NAMALWA (cell line): ENCODE measurements at regions not wholly inside any gene's neighbourhood (a gene's known extent, or its start where the extent isn't known, plus 50 kb on each side); places are given as distances from the start of the nearest gene placed in this dataset.

Experiments
- DNase-seq: peaks from one replicate; pipeline ENCODE4 v3.0.0-alpha.2; 2015; ENCODE audit warnings: low spot score

DNA sequence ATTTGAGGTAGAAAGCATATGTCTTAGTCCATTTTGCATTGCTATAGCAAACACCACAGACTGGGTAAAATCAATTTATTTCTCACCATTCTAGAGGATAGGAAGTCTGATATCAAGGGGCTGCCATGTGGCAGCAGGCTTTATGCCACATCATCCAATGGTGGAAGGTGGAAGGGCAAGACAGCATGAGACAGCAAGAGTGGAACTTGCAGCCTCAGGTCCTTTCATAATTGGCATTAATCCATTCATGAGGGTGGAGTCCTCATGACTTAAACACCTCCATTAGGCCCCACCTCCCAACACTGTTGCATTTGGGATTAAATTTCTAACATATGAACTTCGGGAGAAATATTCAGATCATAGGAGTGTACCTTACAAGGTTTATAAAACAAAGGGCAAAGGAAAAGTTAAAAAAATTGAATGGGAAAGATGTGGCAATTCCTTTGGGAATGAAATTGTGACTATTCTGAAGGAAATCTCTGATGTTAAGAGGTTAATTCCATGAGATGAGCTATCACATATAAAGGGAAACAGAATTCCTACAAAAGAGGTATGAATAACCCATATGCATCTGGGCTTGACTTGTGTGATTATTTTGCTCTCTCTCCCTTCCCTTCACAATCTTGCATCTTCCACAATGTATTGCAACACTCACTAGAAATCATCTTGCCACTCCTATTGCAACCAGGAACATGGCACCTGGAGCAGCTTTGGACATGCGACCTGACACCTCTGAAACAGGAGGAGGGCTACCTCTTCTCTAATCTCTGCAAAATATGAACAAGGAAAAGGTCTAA is 507.8 kb downstream of the EPHA4 start:
- peak; percentile 32 for DNase-seq

DNA sequence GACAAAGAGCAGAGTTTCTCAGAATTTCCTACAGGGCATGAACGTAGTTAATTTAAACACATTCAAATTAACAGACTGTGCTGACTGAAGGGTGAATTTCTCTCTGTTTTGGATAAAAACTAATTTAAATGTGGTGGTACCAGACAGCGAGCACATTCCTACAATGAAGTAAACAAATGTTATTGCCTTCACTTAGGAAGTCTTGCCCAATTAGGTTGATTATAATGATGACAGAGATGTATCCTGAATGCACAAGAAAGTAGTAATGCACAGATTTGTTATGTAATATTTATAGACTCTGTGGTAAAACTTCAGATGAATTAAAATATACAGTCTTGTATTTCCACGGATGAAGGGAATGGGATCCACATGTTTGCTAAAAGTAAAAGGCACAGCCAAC is 507.2 kb downstream of the EPHA4 start:
- peak; percentile 26 for DNase-seq

DNA sequence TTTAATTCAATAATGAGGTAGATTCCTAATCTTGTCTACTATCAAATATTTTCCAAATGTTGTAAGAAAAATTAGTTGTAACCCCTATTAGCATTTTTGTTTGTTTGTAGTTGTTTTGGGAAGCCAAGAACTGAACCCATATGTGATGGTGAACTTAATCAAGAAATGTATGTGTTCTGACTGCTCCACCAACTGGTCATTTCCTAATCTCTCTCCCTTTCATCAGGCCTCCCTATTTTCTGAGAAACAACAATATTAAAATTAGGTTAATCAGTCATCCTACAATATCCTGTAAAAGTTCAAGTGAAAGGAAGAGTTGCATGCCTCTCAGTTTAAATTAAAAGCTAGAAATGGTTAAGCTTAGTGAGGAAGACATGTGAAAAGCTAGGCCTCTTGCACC is 504.0 kb downstream of the EPHA4 start:
- DNase-seq: no peak

DNA sequence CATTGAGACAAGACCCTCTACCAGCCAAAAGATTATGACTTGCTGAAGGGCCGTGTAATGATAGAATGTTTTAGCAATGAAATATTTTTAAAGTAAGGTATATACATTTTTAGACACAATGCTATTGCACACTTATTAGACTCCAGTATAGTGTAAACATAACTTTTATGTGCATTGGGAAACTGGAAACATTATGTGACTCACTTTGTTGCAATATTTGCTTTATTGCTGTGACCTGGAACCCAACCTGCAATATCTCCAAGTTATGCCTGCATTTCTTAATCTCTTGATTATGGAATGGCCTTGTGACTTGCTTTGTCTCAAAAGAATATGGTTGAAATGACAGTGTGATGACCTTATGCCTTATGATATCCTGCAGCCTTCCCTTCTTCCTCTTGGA is 502.0 kb downstream of the EPHA4 start:
- DNase-seq: no peak

DNA sequence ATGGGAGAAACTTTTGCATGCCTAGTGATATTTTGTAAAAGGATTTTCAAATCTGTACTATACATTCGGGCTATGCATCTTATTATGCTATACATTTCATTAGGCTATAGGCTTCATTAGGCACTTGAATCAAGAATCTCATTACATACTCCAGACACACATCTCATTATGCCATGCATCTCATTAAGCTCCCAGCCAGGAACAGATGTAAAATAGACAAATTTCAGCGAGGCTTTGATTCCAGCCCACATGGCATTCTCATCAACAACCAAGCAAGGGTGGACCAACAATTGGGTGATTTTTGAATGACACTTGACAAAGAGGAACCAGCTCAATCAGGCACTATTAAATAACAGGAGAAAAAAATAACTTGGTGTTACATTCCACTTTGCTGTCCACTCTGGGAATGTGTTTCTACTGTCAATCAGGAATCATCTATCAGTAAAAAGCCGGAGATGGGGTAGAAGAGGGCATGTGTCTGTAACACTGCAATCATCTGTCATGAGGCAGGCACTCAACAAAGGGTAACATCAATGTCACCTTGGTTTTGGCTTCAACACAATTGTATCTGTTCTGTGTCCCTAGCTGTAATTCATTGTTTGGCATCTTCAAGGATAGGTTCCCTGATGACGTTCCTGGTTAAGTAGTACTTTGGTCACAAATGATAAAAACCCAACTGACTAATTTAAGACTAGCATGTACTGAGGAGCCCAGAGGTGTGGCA is 498.6 kb downstream of the EPHA4 start:
- DNase-seq: no peak

DNA sequence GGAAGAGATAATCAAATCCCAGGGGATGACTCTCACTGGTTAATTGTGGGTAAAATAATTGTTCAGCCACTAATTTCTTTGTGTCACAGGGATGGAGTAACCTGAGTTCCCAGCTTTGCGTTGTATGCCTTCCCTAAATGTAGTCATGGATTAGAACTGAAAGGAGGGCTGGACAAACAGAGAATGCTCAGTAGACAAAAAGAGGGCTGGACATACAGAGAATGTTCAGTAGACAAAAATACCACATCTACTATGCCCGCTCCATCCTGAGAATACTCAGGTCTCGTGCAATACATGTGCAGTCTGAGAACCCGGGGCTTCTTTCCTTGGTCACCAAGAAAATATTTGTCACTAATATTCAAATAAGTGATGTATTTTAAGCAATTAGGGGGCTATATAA is 497.9 kb downstream of the EPHA4 start:
- no peak for DNase-seq

DNA sequence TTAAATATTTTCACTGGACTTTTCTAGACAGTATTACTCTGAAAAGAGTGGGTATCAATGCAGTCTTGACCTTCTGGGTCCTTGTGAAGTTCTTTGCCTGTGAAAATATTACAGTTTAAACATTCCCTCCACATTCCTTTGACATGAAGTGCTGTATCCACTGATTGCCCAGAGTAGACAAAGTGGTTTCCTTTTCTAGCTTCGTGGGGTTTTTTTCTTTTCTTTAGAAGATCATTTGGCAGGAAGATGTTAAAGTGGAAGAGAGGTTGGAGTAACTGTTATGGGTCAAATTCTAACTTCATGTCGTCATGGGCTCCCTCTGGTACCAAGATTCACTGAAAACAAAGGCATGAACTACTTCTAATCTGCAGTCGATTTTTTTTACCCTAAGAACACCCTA is 496.9 kb downstream of the EPHA4 start:
- no peak for DNase-seq

DNA sequence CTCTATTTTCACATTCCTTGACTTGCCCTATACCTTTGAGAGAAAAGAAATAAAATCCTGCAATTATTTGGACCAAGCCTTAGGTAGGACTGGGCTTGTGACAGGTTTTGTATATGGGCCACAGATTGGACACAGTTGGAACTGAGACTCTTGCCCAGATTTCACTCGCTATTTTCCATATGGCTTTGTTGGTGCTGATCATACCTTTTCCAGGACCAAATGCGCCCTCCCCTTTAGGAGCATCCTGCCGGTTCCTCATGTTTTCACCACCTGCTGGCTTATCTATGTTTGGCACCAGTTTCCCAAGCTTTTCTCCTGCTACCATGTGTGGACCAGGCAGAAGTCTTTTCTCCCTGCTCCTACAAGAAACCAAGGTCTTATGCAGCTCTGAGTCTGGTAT is 494.9 kb downstream of the EPHA4 start:
- no peak for DNase-seq

DNA sequence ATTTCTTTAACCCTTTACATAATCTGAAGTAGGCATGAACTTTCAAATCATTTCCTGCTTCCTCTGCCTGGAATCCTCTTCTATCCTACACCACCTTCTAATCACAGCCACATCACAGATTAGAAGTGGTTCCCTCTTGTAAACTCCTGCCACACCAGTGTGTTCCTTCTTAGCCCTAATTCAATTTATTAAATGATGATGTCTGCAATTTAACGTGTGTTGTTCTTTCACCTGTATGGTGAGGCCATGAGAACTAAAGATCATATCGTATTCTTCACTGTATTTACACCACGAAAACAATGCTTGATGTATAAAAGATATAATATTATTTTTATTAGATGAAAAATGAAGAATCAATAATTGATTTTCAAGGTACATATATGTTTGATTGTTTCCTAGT is 494.3 kb downstream of the EPHA4 start:
- DNase-seq: no peak

DNA sequence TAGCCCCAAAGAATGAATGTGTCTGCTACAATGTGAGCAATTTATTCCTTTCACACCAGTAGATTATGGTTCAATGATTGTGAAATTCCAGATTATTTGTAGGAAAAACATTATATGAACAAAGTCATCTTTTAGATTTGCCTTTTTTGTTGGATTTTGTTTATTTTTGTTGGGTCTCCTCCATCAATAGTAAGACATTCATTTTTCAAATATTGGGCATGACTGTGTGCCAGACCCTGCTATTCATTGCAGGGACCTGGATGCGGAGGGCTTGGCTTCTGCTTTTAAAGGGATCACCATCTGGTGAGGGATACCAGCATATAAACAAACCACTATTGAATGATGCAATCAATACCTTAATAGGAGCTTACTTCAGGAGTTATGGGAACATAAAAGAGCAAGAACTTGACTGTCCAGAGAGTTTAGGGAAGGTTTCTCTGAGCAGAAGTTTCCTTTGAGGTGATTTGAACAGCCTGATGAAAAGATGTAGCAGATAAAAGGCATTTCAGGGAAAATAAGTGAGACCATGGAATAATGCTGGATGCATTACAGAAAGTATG is 486.7 kb downstream of the EPHA4 start:
- no peak for DNase-seq

DNA sequence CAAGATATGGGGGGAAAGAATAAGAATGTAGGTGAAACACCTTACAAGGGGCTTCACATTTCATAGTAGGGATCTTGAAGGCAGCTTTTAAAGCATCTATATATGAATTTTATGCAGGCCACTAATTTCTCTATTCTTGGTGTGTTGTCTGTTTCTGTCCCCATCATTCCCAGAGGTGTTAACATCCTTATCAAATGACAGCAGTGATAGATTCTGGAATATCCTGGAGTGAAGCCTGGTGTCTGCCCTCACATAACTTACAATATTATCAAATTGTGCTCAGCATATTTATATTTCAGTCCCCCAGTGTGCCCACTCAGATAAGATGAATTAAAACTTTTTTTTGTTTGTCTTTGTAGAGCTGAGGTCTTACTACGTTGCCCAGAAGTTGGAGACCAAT is 486.2 kb downstream of the EPHA4 start:
- no peak for DNase-seq

DNA sequence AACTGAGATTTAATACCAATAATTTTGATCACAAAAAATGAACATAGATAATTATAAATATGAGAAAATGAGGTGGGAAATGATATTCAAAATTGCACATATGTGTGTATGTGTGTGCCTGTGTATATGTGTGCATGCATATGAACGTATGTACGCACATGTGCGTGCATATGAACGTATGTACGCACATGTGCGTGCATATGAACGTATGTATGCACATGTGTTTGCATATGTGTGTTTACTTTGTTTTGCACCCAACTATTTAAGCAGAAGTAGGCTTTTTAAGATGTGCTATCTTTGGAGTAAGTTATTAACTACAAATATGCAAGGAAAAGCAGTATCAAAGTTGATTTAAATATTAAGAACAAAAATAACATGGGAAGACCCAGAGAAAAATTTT is 484.3 kb downstream of the EPHA4 start:
- no peak for DNase-seq

DNA sequence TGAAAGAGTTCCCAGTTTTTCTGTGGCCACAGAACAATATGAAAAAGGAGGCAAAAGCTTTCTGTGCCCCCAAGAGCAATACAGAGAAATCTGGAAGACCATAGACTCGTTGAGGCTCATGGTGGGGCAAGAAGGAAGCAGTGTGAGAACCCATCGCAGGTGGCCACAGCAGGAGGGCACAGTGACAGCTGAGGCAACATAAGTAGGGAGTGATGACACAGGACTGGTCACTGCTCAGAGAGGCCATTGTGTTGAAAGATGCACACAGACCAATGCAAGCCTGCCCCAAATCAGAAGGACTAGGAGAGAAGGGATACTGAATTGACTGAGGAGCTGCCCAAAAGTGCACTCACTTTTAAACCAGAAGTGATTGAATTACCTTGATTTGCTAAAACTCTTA is 483.6 kb downstream of the EPHA4 start:
- DNase-seq: no peak

DNA sequence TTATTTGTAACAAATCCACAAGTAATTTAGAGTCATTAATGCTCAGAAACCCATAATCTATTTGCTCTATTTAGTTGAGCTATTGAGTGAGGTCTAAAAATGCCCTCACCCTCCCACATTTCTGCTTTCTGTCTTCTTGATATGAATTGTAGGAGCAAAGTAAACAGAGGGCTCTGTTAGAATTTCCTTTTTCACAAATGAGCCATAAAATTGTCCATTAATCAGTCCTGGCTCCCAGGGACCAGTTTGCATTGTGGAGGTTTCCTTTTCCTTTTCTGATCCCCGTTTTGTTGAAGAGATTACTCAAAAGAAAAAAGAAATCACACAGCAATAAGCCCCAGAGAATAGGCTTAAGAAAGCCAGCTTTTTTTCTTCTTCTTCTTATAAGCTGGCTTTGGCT is 476.7 kb downstream of the EPHA4 start:
- no peak for DNase-seq

DNA sequence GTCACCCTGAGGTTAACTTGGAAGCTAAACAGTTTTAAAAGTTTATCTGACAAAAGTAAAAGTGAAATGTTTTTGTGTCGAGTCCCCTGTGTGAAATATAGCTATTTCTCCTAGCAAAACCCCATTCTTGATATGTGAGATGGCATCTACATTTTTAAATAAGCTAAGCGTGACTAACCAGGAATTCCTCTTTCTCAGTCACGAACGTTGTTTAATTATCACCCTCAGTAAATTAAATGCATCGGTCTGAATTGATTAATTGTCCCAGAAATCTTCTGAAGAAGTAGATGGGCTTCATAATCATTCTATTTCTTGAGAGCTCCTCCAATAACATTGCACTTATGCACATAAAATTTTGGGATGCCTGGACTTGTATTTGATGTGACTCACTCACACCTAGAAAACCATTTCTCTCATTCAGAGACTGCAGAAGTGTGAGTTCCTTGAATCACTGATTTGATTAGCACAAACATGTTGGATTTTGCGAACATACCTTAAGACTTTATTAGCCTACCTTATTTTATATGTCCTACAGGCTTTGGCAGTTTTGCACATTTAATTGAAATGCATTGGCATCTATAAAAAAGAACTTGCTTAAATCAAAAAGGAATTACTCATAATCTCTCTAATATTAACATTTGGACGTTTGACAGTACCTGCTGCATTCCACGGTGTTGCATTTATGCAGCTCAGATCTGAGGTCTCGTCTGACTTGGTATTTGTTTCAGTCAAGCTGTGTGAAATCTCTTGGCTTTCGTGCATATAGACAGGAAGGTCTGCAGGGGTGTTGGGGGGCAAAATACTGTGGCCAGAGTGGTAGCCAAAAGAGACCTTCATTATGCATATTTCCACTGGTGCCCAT is 475.2 kb downstream of the EPHA4 start:
- DNase-seq: no peak

DNA sequence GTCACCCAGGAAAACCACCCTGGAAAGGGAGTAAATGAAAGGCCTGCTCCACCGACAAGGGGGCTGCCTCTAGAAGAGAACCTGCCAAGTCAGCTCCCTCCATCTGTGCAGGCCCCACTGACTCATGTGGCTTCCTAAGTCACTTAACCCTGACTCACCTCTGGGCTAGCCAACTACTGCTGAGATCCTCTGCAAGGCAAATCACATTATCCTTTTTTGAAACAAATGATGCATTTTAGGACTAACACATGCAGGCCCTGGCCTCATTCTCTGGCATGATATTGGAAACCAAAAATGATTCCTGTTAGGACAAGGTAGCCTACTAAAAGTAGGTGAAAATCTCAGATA is 474.6 kb downstream of the EPHA4 start:
- DNase-seq: no peak

DNA sequence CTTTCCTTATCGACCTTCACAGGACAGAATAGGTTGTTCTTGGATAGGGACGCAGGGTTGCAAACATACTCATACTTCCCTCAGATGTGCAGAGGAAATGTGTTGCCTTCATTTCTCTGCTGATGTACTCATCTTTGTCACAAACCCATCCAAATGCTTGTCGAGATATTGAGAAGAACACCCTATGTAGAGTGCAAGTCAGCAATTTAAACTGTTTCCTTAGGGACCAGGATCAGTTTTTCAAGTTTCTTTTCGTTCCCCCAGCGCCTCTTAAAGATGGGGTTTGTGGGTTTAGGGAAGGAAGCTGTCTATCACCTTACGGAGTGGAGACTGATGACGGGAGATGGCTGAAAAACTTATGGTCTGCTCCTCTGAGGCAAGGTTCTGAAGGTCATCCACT is 474.2 kb downstream of the EPHA4 start:
- DNase-seq: no peak

DNA sequence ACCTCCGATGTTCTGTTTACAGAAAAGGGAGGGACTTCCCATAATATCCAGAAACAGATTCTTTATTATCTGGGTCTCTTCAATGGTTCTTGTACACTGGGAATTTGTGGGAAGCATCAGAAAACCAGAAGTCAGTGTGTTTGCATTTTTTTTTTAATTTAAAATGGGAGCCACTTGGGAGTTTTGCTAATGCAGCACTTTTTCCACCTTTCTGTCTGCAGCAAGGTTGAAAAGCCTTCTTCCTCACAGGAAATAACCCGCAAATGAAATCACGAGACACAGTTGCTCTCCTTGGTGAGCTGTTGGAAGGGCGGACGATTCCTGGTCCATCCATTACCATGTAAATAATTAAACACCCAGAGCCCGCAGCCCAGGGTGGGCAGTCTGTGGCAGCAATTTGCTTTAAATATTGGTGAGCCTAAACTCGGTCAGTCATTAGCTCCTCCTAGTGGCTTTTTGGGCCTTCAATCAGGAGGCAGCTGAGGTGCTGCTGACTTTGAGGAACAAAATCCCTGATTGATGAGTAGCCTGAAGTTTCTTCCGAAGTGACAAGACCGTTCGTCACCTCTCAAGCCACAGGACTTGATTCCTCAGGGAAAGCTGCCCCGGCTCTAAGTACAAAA is 471.5 kb downstream of the EPHA4 start:
- peak; percentile 23 for DNase-seq

DNA sequence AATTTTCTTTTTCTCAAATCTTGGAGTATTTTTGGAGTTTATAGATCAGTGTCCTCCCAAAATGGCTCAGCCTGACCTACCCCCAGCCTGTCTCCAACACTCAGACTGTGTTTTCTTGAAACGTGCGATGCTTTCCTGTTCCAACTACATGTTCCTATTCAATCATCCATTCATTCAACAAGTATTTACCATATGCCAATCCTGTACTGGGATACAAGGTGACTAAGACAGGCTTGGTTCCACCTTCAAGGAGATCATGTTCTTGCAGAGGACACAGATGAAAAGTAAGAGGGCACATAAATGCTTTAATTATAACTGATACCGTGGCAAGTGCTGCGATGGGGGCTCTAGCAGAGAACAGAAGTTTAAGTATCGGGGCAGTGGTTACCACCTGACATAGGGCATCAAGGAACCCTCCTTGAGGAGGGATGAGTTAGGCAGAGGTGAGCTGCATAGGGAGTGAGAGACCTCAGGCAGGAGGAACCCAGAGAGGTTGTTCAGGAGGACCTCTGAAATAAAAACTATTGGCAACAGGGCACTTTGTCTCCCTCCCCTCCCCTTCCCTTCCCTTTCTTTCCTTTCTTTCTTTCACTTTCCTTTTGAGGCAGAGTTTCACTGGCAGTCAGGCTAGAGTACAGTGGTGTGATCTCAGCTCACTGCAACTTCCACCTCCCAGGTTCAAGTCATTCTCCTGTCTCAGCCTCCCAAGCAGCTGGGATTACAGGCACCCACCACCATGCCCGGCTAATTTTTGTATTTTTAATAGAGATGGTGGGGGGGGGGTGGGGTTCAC is 469.0 kb downstream of the EPHA4 start:
- DNase-seq: peak; percentile 4

DNA sequence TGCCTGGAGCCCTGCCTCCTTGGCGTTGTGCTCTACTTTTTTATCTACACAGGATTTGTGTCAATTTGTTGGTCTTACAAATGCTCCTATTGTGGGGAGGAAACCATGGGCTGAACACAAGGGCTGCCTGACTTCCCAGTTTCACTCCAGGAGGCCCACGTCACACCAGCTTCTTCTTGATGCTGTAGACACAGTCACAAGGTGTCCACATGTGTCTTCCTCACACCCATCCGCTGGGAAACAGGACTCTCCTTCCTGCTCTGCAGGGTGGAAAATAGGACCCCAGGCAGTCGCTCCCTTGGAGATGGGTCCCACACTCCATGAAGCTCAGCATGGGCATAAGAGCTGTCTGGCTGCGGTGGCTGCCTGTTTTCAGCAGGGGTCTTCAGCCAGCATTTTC is 468.2 kb downstream of the EPHA4 start:
- DNase-seq: no peak

DNA sequence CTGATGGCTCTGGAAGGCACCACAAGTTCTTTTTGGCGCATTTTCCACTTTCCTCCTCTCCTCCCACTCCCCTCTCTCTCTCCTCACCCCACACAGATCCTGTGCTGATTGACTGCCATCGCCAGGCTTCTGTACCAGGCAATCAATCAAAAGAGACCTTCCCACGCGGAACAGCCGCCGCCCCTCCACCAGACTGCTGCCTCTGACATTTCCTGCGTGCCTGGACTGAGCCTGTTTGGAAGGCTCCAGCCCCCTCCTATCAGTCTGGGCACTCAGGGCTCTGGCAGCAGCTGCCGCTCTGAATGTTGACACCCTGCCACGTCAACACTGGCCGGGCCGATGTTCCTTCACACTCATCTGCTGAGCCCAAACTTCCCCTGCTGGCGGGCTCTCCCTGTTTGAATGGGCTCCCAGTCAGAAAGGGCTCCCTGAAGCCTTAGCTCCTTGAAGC is 467.7 kb downstream of the EPHA4 start:
- DNase-seq: no peak
